HG02678 (cell line): ENCODE measurements at regions not wholly inside any gene's neighbourhood (a gene's known extent, or its start where the extent isn't known, plus 50 kb on each side); places are given as distances from the start of the nearest gene placed in this dataset.
"Not testable (repeated sequence)": the region's sequence is repeated elsewhere in the genome, so short reads cannot be mapped to it uniquely, and the experiment has no call there.

Source experiments
- ATAC-seq: cut with Tn5 transposase; IDR thresholded peaks from one replicate; pipeline ENCODE4 v1.9.1; 2021; ENCODE audit warnings: mild to moderate bottlenecking, moderate library complexity; ENCODE audit not compliant: unreplicated experiment

- ATAC-seq: no peak
Observed at GRCh38 chr12:23236066-23236780, 611.3 kb downstream of the ETNK1 start.

GRCh38 chr12:23236811-23237210 is 611.8 kb downstream of the ETNK1 start:
- no peak for ATAC-seq

- ATAC-seq: no peak
Observed at GRCh38 chr12:23238190-23238589, 613.2 kb downstream of the ETNK1 start.

GRCh38 chr12:23238957-23239356 is 614.0 kb downstream of the ETNK1 start:
- ATAC-seq: no peak

GRCh38 chr12:23245186-23245585 is 620.2 kb downstream of the ETNK1 start:
- no peak for ATAC-seq

- ATAC-seq: no peak
Observed at GRCh38 chr12:23253191-23253590, 628.2 kb downstream of the ETNK1 start.

GRCh38 chr12:23253910-23254309 is 628.9 kb downstream of the ETNK1 start:
- ATAC-seq: not testable (repeated sequence)

GRCh38 chr12:23259558-23259957 is 634.6 kb downstream of the ETNK1 start:
- no peak for ATAC-seq

GRCh38 chr12:23262670-23263069 is 637.7 kb downstream of the ETNK1 start:
- ATAC-seq: no peak

GRCh38 chr12:23277831-23278230 is 652.9 kb downstream of the ETNK1 start:
- ATAC-seq: no peak

- no peak for ATAC-seq
Observed at GRCh38 chr12:23281295-23281694, 656.3 kb downstream of the ETNK1 start.

GRCh38 chr12:23282701-23283100 is 657.7 kb downstream of the ETNK1 start:
- no peak for ATAC-seq

GRCh38 chr12:23285764-23286530 is 661.0 kb downstream of the ETNK1 start:
- ATAC-seq: not testable (repeated sequence)

- no peak for ATAC-seq
Observed at GRCh38 chr12:23290627-23291330, 658.7 kb downstream of the SOX5 start.

- ATAC-seq: no peak
Observed at GRCh38 chr12:23303220-23303619, 646.2 kb downstream of the SOX5 start.

- ATAC-seq: no peak
Observed at GRCh38 chr12:23303821-23304220, 645.6 kb downstream of the SOX5 start.

- no peak for ATAC-seq
Observed at GRCh38 chr12:23333938-23334337, 615.5 kb downstream of the SOX5 start.

- ATAC-seq: no peak
Observed at GRCh38 chr12:23335593-23335992, 613.9 kb downstream of the SOX5 start.

GRCh38 chr12:23337213-23337612 is 612.3 kb downstream of the SOX5 start:
- ATAC-seq: no peak

- no peak for ATAC-seq
Observed at GRCh38 chr12:23340351-23340750, 609.1 kb downstream of the SOX5 start.

- ATAC-seq: no peak
Observed at GRCh38 chr12:23342407-23342806, 607.1 kb downstream of the SOX5 start.

GRCh38 chr12:23349564-23349963 is 599.9 kb downstream of the SOX5 start:
- ATAC-seq: no peak
